HG03457 (cell line): ENCODE measurements at regions not wholly inside any gene's neighbourhood (a gene's known extent, or its start where the extent isn't known, plus 50 kb on each side); places are given as distances from the start of the nearest gene placed in this dataset.
"Not testable (repeated sequence)": the region's sequence is repeated elsewhere in the genome, so short reads cannot be mapped to it uniquely, and the experiment has no call there.

ENCODE experiments used
- ATAC-seq: cut with Tn5 transposase; IDR thresholded peaks from one replicate; pipeline ENCODE4 v1.9.1; 2021; ENCODE audit warnings: moderate number of reproducible peaks; ENCODE audit not compliant: unreplicated experiment

DNA sequence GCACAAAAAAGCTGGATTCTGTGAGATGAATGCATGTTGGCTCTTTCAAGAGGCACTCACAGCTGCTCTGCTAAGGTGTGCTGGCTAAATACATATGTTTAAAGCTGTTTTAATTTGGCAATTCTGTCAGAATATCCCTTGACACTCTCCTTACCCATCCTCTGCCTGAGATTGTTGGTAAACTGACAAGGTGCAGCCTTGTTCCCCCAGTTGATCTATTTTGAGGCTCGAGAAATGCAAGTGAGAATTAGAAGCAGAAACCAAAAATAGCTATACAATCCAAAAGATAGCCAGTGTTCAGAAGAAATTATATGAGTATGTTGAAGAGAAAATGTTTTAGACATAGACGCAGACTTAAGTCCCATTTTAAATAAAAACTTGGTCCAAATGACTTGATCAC is 971.7 kb upstream of the GYPC start:
- ATAC-seq: no peak

DNA sequence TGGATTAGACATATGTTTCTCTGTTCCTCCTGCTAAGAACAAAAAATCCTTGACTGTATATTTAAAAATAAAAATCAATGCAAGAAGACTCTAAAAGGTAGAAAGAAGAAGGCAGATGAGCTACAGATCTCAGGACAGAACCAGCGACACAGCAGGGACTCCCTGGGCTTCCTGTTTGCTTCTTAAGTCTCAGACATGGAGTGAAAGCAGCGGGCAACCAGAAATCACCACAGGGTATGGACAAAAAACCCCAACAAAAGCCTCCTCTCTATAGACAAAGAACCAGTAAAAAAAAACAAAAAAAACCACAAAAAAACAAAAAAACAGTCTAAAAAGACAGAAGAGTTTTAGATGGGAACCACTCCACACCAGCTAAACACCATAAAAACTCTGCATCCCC is 971.0 kb upstream of the GYPC start:
- no peak for ATAC-seq

DNA sequence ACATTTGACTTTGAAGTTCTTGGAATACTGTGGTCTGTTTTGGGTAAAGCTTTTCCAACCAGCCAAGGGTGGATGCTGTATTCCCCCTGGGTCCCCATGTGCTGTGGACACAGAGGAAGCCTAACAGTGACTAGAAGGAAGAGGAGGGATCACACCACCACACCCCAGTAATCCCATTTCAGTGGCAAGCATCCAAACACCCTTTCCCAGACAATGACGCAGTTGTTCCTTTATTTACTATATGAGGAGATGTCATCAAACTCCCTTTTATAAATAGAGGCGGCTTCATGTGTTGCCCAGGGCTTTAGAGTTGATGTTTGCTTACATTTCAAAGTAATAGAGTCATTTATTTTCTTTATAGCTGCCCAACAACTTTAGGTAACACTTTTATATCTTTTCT is 959.4 kb upstream of the GYPC start:
- no peak for ATAC-seq

DNA sequence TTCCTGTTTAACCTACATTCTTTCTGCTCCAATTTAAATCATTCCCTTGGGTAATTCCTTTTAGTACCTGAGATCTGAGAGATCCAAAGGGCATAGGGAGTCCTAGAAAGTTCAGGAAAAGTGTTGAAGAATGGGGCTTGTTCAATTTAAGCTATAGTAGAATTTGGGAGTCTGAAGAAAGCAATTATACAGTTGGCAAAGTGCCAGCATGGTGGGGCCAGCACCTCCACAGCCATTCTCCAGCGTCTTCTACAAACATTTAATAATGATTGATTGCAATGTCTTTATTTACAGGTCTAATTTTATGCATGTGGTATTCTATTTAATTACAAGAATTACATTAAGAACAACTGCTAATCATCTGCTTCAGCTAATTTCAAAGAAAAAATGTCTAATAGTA is 957.7 kb upstream of the GYPC start:
- ATAC-seq: no peak

DNA sequence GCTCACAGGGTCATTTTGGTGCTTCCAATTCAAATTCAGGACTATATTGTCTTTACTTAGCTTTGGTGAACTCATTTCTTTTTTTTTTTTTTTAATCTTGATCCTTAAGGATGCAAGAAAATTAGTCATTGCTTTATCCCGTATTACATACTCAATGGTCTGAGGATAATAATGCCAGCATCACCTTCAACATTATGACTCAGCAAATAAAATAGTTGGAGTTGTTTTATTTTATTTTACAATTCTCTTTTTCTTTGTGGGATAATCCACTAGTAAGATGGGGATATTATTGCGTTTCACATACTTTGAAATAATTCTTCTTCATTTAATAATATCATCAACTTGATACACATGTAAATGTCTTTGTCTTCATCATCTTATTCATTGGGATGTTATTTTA is 954.9 kb upstream of the GYPC start:
- ATAC-seq: no peak

DNA sequence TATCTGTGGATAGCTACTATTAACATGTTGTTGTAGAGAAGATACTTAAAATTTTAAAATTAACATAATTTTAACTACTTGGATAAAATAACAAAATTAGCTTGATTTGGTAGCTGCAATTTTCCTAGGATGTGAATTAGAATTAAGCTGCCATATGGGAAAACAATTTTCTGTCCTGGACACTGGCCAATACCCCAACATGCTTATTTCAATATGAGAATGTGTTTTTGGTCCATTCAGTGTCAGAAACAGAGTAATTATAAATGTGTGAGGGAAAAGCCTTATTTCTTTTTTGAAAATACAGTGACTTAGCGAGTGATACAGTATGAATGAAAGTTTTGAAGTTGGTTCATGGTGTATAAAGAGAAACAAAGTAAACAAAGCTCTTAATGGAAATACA is 948.3 kb upstream of the GYPC start:
- ATAC-seq: no peak

DNA sequence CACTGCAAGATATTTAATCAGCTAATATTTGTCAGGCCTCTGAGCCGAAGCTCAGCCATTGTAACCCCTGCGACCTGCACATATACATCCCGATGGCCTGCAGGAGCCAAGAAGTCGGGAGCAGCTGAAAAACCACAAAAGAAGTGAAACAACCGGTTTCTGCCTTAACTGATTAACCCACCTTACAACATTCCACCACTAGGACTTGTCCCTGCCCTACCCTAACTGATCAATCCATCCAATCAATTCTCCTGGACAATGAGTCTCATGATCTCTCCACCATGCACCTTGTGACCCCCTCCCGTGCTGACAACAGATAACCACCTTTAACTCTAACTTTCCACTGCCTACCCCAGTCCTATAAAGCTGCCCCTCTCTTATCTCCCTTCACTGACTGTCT is 945.4 kb upstream of the GYPC start:
- no peak for ATAC-seq

DNA sequence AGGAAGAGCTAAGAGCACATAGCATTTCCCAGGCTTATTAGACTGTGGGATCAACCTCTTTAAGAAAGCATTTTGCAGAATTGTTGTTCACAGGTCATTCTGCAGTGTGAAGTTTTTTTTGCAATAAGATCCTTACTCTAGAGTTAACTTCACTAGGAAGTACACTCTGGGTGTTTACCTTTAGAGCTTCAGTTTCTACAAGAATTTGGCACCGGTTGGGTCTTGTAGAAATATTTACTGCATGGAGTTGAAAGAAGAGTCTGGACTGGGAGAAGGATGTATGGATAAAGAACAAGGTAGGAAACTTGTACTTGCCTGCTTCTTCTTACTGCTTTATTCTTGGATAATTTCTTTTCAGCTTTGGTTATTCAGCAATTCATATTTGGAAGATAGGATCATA is 944.9 kb upstream of the GYPC start:
- no peak for ATAC-seq

DNA sequence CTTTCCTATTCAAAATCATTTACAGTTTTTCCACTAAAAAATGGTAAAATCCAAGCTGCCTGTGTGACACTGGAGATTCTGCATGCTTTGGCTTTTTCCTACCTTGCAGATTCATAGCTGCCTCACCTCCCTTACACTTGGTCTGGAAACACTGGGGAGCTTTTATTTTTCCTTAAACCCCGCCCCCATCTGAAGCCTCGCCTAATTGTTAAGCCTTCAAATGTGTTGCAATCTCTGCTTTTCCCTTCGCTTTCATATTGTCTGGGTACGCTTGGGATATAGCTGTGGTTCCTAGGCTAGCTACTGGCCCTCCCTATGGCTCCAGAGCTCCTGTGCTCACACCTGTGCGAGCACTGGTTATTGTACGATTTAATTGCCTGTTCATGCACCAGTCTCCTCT is 942.4 kb upstream of the GYPC start:
- no peak for ATAC-seq

DNA sequence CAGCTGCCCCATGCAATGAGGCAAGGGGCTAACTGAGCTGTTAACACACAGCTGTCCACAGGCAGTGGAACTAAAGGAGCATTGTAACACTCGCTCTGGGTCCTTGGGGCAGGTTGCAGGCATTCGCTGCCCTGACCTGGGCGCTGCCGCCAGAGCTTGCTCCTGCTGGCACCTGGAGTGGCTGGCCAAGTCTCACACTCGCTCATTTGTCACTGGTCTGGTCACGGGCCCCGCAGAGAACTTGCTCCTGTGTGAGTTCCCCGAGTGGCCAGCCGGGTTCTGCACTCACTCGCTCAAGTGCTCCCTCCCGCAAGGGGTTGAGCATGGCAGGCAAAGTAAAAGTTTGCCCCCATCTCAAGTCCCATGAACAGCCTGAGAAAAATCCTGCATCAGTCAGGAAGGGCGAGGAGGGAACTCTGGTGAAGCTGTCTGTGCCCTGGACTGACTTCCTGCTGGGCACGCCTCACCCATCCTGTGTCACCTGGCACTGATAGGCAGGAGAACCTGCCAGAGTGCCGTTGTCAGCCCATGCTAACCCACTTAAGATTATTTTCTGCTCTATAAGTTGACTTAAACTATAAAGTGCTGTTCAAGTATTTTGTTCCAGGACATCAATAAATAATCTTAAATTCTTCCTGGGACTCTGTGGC is 934.8 kb upstream of the GYPC start:
- no peak for ATAC-seq

DNA sequence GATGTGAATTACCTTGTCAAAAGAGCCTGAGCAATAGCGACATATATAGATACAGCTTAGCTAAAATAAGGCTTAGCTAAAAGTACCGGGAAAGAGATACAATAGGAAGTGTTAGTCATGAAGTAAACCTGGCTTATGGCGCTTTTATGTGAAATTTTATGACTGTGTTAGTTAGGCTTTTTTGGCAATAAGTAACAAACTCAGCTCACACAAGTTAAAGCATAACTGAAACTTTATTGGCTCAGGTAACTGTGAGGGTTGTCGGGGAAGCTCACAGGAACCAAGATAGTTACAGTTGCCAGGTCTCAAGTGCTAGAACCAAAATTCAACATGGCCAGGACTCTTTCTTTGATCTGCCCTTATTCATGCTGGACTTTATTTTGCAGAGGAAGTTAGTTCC is 925.0 kb upstream of the GYPC start:
- no peak for ATAC-seq

DNA sequence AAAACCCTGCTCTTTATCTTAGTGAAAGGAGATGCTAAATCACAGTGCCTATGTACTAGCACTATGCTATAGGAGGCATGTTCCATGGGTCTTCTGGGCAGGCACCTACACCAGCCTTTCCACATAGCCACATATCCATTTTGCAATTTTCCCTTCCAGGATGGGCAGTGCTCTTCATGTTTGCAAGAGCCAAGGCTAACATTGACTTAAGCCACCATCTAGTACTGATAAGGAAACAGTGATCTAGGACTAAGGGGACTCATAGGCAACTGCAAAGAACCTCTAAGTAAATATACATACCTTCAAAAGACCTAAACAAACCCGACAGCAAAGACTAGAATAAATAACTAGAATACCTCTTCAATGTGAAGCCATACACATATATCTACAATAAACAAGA is 919.7 kb upstream of the GYPC start:
- ATAC-seq: no peak

DNA sequence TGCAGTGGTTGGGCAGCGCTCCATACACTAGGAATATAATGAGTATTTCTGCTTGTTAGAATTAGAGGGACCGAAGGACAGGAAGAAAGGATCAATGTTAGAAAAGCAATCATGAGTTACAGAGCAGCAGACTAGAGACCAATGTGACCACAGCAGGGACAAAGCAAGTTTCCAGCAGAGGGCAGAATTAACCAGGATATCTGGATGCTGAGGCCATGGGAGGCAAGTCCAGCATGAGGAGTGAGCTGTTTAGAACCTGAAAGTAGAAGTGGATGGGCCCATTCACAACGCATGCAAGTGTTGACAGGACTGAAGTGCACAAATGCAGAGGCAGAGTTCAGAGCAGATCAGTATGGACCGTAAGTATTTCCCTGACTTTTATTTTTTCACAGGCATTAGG is 910.4 kb upstream of the GYPC start:
- ATAC-seq: no peak

DNA sequence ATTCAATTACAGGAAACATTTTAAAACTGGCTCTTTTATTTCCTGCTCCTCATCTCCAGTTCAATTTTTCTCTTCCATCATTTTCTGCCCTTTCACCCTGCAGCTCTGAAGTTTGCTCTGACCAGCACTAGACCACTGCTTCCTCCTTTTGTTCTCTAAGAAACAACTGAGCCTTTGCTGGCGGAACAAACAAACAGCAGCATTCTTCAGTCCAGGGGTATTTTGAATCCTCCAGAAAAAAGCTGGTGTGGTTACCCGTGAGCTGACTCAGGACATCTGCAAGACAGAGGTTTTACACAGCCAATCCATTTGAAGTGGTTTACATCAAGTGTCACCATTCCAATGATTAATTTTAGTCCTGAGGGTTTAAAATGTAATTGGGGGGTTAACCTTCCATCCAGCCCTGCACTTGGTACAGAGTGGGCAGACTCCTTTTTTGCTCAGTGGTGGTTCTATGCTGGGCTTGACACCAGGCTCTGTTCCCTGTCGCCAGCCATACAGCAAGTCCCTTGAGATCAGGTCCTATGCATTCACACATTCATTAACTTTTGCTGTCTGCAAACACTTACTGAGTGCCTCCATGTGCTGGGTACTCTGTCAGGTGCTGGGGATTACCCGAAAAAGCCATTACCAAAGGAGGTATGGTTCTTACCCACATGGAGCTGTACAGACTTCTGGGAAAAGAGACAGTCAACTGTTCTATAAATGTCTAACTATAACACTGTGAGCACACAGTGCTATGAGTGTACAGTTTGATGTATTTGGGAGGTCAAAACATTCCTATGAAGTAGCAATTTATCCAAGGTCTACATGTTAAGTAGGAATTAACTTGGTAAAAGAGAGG is 909.4 kb upstream of the GYPC start:
- ATAC-seq: no peak

DNA sequence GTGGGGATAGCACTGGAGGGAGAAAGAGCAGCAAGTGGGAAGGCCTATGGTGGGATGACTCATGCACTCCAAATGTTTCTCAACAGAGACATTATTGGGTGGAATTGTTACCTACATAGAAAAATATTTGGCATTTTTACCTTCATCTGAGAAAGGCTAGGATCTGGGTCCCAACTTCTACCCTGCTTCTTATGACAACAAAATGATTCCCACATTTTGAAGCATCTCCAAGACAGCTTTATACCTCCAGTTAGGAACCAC is 908.9 kb upstream of the GYPC start:
- no peak for ATAC-seq

DNA sequence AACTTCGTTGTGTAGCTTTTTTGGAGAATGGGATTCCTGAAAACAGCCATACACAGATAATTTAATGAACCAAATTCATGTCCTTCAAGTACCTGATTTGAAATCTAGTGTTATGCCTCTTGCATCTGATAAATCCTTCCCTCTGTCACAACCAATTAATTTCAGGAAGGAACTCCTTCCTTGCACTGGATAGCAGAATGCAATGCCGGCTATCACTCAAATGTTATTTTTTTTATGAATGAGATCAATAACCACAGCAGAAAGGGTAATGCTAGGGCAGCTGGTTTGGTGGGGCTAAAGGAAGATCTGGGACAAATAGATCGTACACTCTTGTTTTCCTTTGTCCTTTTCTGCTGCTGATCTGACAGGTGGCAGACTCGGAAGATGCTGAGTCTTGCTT is 899.5 kb upstream of the GYPC start:
- ATAC-seq: no peak

DNA sequence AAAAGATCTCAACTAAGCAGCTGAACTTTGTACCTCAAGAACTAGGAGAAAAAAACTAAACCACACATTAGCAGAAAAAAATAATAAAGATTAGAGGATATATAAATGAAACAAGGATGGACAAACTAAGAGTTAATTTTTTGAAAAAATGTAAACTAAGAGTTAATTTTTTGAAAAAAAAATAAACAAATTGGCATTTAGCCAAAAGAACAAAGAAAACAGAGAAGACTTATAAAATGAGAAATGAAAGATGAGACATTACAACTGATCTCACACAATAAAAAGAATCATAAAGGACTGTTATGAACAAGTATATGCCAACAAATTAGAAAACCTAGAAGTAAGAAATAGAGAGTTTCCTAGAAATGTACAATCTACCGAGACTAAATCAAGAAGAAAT is 859.2 kb upstream of the GYPC start:
- ATAC-seq: no peak

DNA sequence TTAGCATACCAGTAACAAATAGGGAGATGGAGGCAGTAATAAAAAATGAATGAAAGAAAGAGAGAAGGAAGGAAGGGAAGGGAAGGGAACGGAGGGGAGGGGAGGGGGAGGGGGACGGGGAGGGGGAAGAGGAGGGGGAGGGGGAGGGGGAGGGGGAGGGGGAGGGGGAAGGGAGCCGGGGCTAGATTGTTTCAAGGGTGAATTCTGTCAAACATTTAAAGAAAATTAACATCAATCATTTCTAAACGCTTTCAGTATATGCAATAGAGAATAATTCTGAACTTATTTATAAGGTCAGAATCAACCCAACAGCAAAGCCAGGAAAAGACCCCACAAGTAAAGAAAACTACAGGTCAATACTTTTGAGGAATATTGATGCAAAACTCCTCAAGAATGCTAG is 858.8 kb upstream of the GYPC start:
- no peak for ATAC-seq

DNA sequence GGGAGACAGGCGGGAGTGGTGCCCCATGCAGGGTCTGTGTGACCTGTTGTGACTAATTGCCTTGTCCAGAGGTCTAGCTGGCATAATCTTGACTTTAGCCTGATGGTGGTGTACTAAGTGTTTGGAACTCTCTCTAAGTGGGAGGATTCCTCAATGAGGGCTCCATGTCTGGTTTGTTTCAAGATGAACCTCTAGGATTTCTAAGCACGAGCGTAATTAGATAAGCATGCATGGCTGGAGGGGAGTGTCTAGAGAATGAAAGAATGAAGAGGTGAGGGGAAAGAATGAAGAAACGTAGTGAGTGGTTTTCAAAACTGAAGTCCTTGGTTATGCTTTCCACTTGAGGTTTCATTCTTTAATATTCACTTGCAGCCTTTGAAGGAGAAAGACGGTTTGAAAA is 833.2 kb upstream of the GYPC start:
- no peak for ATAC-seq

DNA sequence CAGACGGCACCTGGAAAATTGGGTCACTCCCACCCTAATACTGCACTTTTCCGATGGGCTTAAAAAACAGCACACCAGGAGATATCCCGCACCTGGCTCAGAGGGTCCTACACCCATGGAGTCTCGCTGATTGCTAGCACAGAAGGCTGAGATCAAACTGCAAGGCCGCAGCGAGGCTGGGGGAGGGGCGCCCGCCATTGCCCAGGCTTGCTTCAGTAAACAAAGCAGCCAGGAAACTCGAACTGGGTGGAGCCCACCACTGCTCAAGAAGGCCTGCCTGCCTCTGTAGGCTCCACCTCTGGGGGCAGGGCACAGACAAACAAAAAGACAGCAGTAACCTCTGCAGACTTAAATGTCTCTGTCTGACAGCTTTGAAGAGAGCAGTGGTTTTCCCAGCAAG is 830.2 kb upstream of the GYPC start:
- not testable (repeated sequence) for ATAC-seq

DNA sequence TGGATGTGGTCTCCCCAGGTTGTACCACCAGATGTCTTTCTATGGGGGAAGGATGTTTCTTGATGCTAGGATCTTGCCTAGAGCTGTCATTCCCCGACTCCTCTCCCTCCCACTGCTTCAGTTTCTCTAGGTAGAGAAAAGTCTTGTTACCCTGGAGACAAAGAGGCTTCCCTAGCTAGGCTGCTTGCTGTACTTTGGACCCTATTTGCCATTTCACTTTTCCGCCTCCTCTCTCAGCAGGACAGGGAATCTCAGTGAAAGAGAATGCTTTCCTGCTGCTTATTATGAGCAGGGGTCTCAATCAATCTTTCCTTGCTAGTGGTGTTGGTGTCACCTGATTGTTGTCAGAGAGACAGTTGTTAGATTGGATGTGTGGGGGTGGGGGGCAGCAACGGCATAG is 818.8 kb upstream of the GYPC start:
- no peak for ATAC-seq

DNA sequence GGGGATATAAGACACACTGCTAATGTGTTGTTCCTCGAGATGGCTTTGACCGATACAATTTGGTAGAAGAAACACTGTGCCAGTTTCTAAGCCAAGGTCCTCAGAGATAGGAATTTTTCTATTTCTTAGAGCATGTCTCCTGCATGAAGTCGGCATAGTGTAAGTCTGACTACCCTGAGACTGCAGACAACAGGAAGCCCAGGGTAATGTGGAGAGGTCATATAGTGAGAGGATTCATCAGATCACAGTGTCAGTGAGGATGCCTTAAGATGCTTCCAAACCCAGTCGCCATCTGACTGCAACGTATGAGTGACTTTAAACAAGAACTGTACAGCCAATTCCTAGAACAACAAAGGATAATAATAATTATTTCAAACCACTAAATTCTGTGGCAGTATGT is 818.3 kb upstream of the GYPC start:
- ATAC-seq: no peak

DNA sequence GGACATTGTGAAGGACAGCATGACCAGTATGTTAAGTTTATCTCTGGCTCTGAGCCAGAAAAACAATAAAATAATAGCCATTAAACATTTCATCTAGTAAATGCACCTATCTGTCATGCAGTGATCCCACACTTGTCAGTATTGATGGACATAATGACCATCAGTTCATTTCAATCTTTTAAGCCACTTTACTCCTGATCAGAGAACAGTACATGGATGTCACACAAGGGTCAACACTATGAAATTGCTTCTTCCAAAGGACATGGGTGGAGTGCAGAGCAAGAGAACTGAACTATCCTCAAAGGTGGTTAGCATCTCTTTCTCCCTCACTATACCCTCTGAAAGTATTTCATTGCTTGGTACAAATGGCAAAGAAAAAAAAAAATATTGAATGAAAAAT is 816.0 kb upstream of the GYPC start:
- ATAC-seq: no peak
